NCI-H524 treated with DMSO at 0.1 percent for 48 hours (cell line): ENCODE measurements at regions not wholly inside any gene's neighbourhood (a gene's known extent, or its start where the extent isn't known, plus 50 kb on each side); places are given as distances from the start of the nearest gene placed in this dataset.
"Not testable (repeated sequence)": the region's sequence is repeated elsewhere in the genome, so short reads cannot be mapped to it uniquely, and the experiment has no call there.

ENCODE experiments used
- DNase-seq: peaks from one replicate; lab custom pipeline; 2025; lab: John Stamatoyannopoulos, UW

DNA sequence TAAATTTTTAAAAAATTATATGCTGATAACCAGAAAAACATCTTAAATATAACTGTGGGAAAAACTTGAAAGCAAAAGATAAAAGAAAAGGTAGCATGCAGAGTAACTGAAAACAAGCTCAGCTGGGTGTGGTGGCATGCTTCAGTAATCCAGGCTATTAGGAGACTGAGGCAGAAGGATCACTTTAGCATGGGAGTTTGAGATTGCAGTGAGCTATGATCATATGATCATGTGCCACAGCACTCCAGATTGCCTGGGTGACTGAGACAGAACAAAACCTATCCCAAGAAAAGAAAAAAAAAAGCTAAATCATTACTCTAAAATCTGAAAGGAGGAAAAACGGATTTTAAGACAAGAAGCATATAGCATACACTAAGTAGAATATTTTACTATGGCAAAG, 1624.0 kb downstream of the AMY1C start:
- no peak for DNase-seq

DNA sequence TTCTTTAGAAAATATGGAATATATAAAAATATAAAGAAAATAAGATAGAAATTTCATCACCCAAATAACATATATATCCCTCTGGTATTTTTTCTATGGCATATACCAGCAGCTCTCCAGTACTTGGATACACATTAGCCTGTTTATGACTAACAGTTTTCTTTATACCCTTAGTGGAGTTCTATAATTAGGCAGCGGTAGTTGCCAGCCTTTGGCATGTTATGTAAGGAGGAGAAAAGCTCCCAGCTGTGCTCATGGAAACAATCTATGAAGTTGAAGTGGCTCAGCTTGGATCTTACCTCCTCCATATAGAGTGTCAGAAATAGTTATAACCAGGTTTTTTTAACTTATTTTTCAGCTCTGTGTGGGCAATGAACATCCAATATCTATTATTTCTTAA, 1636.8 kb downstream of the AMY1C start:
- DNase-seq, result no peak

DNA sequence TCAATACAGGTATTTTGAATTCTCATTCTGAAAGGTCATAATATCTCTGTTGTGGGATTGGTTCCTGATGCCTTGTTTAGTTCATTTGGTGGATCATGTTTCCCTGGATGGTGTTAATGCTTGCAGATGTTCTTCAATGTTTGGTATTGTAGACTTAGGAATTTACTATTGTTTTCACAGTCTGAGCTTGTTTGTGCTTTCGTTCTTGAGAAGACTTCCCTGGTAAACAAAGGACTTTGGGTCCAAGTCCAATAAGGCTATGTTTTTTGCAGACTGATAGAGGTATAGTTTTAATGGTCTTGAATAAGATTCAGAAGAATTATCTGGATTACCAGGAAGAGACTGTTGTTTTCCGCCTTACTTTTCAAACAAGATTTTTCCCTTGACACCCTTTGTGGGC, 1646.3 kb downstream of the AMY1C start:
- DNase-seq, result no peak

DNA sequence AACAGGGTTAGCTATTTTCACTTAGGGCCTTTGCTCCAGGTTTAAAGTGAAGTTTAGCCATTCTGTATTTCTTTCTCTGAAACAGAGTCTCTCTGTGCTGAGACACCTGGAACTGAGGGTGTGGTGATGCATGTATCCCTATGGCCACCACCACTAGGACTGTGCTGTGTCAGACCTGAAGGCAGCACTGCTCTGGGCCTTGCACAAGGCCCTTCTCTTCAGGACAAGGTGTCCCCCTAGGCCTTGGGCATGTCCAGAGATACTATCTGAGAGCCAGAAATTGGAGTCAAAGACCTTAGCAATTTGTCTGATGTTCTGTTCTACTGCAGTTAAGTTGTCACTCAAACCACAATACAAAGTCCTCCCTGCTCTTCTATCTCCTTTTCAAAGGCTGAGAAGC, 1649.2 kb downstream of the AMY1C start:
- no peak for DNase-seq

DNA sequence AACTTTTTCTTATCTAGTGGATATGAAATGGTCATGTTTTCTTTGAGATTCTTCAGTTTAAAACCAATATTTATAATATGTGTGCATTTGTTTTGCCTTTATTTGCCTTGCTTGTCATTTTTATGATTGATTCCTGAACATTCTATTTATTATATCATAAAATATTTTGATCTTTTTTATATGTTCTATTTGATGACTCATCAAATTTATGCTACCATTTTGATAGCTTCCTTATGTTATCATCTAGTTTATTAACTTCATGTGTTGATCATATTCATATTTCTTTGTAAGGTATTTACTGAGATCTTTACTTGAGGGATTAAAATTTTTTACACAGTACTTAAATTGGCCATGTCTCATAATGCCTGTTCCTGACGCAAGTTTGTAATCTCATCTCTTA, 1650.0 kb downstream of the AMY1C start:
- DNase-seq, result no peak

DNA sequence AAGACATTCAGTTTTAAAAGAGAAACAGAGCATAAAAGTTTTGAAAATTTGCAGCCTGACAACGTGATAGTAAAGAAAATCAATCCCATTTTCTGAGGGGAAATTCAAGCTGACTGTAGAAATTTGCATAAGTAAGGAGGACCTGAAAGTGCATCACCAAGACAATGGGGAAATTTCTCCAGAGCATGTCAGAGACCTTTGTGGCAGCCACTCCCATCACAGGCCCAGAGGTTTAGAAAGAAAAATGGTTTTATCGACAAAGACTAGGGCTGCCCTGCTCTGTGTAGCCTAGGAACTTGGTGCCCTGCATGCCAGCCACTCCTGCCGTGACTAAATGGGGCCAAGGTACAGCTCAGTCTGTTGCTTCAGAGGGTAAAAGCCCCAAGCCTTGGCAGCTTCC, 1640.2 kb upstream of the PRMT6 start:
- no peak for DNase-seq

DNA sequence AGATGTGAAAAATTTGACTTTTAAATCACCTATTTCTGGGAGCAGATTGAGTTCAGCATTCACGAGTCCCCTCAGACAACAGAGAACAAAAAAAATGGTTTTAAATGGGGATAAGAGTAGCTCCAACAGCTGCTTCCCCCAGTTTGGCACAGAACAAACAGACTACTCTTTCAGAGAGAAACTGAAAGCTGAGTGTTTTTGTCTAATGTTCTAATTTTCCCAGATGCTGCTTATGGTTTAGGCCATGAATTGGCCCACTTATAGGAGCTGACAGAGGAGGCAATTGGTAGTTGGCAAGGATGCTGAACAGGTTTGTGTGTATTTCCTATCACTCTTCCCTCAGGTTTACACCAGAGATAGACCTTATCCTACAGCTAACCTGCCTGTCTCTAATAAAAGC, 1637.4 kb upstream of the PRMT6 start:
- DNase-seq, result no peak

DNA sequence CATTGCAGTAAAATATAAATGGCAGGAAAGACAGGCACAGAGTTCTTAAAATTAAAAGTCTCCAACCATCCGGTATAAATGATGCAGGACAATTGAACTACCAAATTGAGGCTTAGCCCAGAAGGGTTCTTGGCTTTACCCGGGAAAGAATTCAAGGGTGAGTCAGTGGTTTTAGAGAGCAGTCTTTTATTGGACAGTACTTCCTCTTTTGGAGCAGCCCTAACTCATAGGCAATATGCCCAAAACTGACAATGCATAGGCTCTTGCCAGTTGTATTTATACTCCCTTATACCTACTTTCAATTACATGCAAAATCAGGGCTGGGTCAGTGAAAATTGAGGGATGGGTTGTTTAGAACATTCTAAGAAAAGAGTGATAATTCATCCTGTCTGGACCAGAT, 1628.9 kb upstream of the PRMT6 start:
- no peak for DNase-seq

DNA sequence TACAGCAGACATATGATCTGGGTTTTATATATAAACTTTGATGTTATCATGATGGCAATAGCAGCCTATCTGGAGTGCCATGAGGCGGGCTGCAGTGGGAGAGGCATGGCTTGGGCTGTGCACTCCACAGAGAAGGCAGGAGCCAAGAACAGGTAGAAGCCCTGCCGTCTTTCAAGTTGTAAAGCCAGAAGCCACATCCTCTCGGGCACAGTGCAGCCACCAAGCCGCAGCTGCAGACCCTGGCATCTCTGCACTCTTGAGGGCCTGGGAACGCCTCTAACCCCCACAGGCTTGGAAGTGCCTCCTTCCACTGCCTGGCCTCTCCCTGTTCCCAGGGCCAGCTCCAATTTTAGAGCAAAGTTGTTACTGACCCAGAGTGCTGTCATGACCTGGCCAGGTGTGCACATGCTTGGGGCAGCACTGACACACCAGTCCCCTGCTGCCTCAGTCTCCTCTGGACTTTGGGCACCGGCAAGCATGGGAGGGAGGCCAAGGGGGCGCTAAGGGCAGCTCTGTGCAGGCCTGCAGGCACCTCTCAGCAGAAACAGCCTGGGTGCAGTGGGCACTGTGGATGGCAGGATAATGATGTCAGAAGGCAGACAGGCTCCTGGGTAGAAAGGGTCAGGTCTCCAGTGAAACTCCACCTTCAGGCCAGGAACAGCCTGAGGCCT, 1619.8 kb upstream of the PRMT6 start:
- no peak for DNase-seq

- no peak for DNase-seq
Observed at GRCh38 chr1:105437847-105438246, 1618.6 kb upstream of the PRMT6 start.

DNA sequence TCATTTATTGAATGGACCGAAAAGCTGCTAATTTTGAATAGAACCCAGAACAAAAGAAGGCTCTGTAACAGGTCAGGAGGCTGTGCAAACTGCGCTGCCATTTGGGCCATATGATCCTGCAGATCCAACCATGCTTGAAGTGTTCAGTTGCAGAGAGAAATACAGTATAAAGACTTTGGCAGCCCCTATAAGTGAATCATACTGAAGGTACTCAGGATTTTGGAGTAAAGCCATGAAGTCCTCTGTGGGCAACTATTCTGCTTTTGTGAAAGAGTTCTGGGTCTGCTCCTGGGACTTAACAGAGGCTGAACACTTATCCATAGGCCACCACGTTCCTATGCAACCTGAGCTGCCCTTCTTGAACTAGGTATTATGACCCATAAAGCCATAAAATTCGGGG, 1613.6 kb upstream of the PRMT6 start:
- no peak for DNase-seq

DNA sequence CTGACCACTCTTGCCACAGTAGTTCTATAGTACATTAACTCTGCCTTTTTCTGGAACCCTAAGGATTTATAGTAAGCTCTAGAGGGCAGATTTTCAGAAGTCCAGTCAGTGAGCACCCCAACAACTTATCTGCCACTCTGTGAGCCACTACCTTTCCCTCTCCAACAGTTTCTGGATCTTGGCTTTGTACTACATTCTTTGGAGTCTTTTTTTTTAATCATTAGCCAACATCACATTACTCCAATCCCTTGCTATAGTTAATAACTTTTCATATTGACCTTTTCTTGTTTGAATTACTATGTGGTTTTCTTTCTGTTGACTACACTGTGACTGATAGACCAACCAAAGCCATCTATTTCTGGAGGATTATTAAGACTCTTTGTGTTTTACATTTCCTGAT, 1596.7 kb upstream of the PRMT6 start:
- DNase-seq, result no peak

GRCh38 chr1:105462308-105462707, 1594.2 kb upstream of the PRMT6 start:
- no peak for DNase-seq

DNA sequence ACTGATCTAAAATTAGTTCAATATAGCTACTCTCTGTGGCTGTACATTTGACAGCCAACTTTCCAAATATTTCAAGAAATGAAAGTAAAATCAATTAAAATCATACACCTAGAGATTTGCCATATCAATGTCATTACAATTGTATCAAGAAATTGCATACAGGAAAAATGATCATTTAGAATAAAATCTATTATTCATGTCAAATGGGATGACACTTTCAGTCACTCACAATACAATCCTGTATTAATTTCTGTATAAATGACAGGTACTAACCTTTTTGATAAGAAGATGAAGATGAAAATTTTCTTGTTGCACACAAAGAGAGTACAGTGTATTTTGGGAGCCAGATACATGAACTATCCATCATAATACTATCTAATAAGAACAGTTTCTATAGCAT, 1588.9 kb upstream of the PRMT6 start:
- DNase-seq, result no peak

DNA sequence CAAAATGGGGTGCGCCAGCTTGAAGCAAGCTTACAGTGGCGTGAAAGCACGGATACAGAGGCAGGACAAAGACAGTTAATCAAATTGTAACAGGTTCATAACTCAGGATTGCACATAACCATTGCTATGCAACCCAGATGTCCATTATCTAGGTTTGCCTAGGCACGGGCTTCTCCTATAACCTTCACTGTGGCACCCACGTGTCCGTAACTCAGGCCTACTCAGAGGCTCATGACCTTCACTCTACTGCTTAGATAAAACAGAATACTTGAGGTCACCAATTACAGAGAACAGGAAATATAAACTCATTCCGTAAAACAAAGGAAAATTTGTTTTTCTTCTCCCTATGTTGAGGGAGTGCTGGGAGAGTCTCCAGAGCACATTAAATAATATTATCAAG, 1585.9 kb upstream of the PRMT6 start:
- DNase-seq, result not testable (repeated sequence)

DNA sequence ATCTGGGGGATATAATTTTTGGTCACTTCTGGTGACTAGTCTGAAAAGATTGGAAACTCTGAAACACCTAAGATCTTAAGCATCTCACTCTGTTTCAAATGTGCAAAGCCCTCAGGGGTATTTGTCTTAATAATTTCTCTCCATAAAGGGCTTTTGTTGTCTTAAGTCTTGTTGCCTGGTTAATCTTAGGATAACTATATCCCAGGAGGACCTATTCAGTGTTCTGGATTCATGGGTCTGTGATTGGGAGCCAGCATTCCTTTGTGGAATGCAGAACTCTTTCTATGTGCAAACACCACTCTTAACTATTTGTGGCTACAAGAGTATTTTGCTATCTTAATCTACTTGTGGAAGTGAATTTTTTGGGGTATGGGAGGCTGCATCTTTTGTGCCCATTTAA, 1573.0 kb upstream of the PRMT6 start:
- no peak for DNase-seq

DNA sequence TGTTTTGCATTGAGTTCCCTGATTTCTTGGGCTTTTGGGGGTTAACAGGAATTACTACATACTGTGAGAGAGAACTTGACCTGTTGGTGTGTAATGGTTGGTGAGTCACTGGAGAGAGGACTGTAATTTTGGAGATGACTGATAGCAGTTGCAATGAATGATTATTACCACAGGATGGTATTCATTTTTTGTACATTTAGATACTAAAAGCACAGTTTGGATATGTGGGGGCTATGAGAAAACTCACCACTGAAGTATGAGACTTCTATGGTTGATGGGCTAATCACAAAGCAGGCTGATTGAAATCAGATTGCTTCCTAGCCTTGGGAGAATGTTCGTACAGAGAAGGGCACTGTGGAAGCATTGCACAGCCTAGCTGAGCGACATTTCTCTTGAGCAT, 1571.3 kb upstream of the PRMT6 start:
- no peak for DNase-seq

DNA sequence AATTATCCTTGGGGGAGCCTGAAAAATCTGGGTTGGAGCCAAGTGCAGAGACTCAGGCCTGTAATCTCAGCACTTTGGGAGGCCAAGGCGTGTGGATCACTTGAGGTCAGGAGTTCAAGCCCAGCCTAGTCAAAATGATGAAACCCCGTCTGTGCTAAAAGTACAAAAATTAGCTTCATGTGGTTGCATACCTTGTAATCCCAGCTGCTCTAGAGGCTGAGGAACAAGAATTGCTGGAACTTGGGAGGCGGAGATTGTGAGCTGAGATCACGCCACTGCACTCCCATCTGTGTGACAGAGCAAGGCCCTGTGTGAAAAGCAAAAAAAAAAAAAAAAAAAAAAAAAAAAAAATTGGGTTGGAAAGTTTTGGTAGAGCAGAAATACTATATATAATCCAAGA, 1563.6 kb upstream of the PRMT6 start:
- no peak for DNase-seq

GRCh38 chr1:105516068-105516467, 1540.4 kb upstream of the PRMT6 start:
- DNase-seq, result no peak

- DNase-seq, result no peak
Observed at GRCh38 chr1:105533996-105534395, 1522.5 kb upstream of the PRMT6 start.

DNA sequence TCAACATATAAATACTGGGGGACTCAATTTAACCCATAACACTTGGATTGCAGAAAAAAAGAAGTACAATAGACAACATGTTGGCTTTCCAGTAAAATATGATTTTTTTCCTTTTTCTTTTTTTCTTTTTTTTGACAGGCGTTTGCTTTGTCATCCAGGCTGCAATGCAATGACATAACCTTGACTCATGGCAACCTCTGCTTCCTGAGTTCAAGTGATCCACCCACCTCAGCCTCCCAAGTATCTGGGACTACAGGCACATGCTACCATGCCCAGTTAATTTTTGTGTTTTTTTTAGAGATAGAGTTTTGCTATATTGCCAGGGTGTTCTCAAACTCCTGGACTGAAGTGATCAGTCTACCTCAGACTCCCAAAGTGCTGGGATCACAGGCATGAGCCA, 1512.0 kb upstream of the PRMT6 start:
- DNase-seq, result no peak

DNA sequence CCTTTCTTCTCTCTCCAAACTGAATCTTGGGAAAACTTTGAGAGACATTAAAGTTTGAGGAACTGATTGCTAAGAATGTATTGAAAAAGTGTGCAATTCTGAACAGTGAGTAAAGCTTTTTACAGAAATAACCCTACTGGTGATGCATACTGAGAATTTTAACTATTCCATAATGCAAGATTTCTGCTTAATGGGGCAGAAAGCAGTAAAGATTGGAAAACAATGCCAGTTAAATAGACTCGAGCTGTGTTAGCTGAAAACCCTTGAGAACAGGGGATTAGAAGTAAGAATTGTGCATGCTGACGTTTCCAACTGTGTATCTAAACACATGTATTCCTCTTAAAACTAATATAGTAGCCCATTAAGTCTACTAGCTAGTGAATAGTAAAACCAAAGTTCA, 1500.2 kb upstream of the PRMT6 start:
- no peak for DNase-seq

- no peak for DNase-seq
Observed at GRCh38 chr1:105558023-105558422, 1498.5 kb upstream of the PRMT6 start.

- DNase-seq, result no peak
Observed at GRCh38 chr1:105565006-105565405, 1491.5 kb upstream of the PRMT6 start.

GRCh38 chr1:105585791-105586190, 1470.7 kb upstream of the PRMT6 start:
- no peak for DNase-seq
